OCI-LY7 (cell line): ENCODE measurements at regions not wholly inside any gene's neighbourhood (a gene's known extent, or its start where the extent isn't known, plus 50 kb on each side); places are given as distances from the start of the nearest gene placed in this dataset.

ENCODE experiments used
- BruUV-seq: library from RNA; stranded (reverse); fragments of 400-500 nt; replicated peaks from 2 replicates; lab custom pipeline; 2021; lab: Mats Ljungman, UMichigan
- CTCF ChIA-PET: fragments of 300-600 bp; sonication (Branson Sonifier 250); formaldehyde crosslinking; loops from one replicate; lab custom pipeline; 2022; ENCODE audit warnings: antibody characterized with exemption; ENCODE audit not compliant: unreplicated experiment; lab: Charles Lee
- POLR2A ChIA-PET: fragments of 300-600 bp; sonication (Branson Sonifier 250); formaldehyde crosslinking; loops from one replicate; lab custom pipeline; 2022; ENCODE audit warnings: antibody characterized with exemption; lab: Charles Lee
- DNase-seq: peaks from one replicate; pipeline ENCODE4 v3.0.0-alpha.2; 2015; ENCODE audit warnings: low spot score
- H2AFZ ChIP-seq: fragments of 200-600 bp; sonication (generic), shearing (Covaris generic); 2 replicates; pipeline ENCODE4 v1.6.1; 2014; ENCODE audit warnings: mild to moderate bottlenecking, antibody characterized with exemption, low read length, moderate library complexity
- H3K27ac ChIP-seq: fragments of 200-600 bp; sonication (generic); 2 replicates; pipeline ENCODE4 v1.5.1; 2014; ENCODE audit warnings: mixed run types, low read depth, mild to moderate bottlenecking, moderate library complexity, low read length, inconsistent platforms; ENCODE audit not compliant: poor library complexity, severe bottlenecking
- H3K36me3 ChIP-seq: fragments of 200-600 bp; sonication (generic); 2 replicates; pipeline ENCODE4 v1.6.1; 2014; ENCODE audit warnings: mild to moderate bottlenecking, antibody characterized with exemption, low read length, moderate library complexity, mixed read lengths; ENCODE audit not compliant: insufficient read depth
- H3K4me1 ChIP-seq: fragments of 200-600 bp; sonication (generic); 2 replicates; pipeline ENCODE4 v1.5.1; 2014; ENCODE audit warnings: mild to moderate bottlenecking, low read length; ENCODE audit not compliant: insufficient read depth, poor library complexity, severe bottlenecking
- H3K4me2 ChIP-seq: fragments of 200-600 bp; sonication (generic); 2 replicates; pipeline ENCODE4 v1.6.1; 2014; ENCODE audit warnings: mild to moderate bottlenecking, low read length
- H3K4me3 ChIP-seq: fragments of 200-600 bp; sonication (generic); 2 replicates; pipeline ENCODE4 v1.5.1; 2014; ENCODE audit warnings: mild to moderate bottlenecking, low read depth, low read length; ENCODE audit not compliant: poor library complexity, severe bottlenecking
- H3K79me2 ChIP-seq: fragments of 200-600 bp; sonication (generic); 2 replicates; pipeline ENCODE4 v1.6.1; 2016; ENCODE audit warnings: low read depth, mild to moderate bottlenecking, low read length, moderate library complexity, mixed read lengths; ENCODE audit not compliant: insufficient read depth
- H3K9me2 ChIP-seq: fragments of 200-600 bp; sonication (generic); 2 replicates; pipeline ENCODE4 v1.6.1; 2016; ENCODE audit warnings: mild to moderate bottlenecking, low read length, mixed read lengths; ENCODE audit not compliant: insufficient read depth
- H3K9me3 ChIP-seq: fragments of 200-600 bp; sonication (generic); 2 replicates; pipeline ENCODE4 v1.6.1; 2014; ENCODE audit warnings: mild to moderate bottlenecking, mixed run types, low read length, mixed read lengths
- H4K20me1 ChIP-seq: fragments of 200-600 bp; sonication (generic); 2 replicates; pipeline ENCODE4 v1.6.1; 2014; ENCODE audit warnings: mild to moderate bottlenecking, antibody characterized with exemption, low read length, moderate library complexity, mixed read lengths; ENCODE audit not compliant: insufficient read depth
- EZH2phosphoT487 ChIP-seq: fragments of 200-600 bp; sonication (generic); IDR thresholded peaks from 2 replicates; pipeline ENCODE4 v1.6.1; 2018; ENCODE audit warnings: low read depth, borderline replicate concordance, mild to moderate bottlenecking, mixed run types, antibody characterized with exemption, low read length, moderate library complexity, mixed read lengths
- intact Hi-C: fragments of 100-400 bp; cut with micrococcal nuclease; formaldehyde crosslinking; loops from one replicate; pipeline ENCODE4 v1.10.0; 2022; ENCODE audit not compliant: unreplicated experiment
- TF ChIP-seq, protein P1 (sequence below): fragments of 200-600 bp; sonication (generic); conservative IDR thresholded peaks from 2 replicates; pipeline ENCODE4 v1.5.1; 2014; ENCODE audit warnings: mild to moderate bottlenecking, antibody characterized with exemption, low read length, moderate library complexity, mixed read lengths

DNA sequence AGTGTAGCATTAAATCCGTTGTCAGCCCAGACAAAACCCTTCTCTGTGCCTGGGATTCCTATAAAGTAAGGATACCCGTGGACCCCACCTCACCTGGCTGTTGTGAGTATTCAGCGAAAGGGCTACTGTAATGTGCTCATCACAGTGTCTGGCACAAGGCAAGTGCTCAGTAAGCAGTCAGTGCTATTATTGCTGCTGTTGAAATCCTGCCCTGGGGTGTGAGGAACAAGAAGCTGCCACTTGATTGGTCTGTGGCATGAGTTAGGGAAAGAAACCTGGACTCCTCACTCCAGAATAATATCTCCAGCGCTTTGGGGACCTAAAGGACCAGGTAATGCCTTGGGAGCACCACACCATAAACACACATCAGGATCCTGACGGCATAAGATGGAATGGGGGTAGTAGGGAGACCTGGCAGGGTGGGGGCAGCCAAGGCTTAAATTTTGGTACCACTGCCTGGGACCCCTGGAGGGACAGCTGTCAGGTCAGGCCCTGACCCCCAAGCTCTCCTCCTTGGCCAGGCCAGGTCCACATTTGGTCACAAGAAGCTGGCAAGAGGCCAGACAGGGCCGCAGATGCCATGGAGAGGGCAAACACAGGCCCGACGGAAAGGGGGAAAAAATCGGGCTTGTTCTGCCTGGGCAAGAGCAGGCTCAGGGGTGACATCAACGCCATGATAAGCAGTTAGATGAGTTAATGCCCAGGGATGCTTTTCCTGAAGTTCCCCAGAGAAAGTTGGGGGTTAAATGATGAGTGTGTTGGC is 66.5 kb downstream of the MRPL14 start:
- POLR2A ChIA-PET: interaction anchor here (0.8 to 1.3 kb wide), 2 partner anchors 13 to 18 kb away, joined by 3 to 5 read pairs; no protein-coding TSS in a partner anchor
- BruUV-seq: no TSS peak
- no peaks in the 10 kb centered on the region for H4K20me1 ChIP-seq

GRCh38 chr6:44059359-44060346 is 67.6 kb downstream of the MRPL14 start:
- Histone ChIP-seq H3K4me3 (no peak overlapping the region), H3K27ac (no peak overlapping the region), H3K4me1 (no peaks in the 10 kb centered on the region), H3K79me2 (no peaks in the 10 kb centered on the region), H4K20me1 (no peaks in the 10 kb centered on the region), H2AFZ (no peak overlapping the region), H3K9me3 (no peaks in the 10 kb centered on the region), H3K4me2 (no peak overlapping the region), H3K9me2 (no peaks in the 10 kb centered on the region), H3K36me3 (no peaks in the 10 kb centered on the region)
- POLR2A ChIA-PET: no interaction called here
- no peak for DNase-seq
- TF ChIP-seq EZH2phosphoT487: no peak
- TF ChIP-seq, protein P1, sequence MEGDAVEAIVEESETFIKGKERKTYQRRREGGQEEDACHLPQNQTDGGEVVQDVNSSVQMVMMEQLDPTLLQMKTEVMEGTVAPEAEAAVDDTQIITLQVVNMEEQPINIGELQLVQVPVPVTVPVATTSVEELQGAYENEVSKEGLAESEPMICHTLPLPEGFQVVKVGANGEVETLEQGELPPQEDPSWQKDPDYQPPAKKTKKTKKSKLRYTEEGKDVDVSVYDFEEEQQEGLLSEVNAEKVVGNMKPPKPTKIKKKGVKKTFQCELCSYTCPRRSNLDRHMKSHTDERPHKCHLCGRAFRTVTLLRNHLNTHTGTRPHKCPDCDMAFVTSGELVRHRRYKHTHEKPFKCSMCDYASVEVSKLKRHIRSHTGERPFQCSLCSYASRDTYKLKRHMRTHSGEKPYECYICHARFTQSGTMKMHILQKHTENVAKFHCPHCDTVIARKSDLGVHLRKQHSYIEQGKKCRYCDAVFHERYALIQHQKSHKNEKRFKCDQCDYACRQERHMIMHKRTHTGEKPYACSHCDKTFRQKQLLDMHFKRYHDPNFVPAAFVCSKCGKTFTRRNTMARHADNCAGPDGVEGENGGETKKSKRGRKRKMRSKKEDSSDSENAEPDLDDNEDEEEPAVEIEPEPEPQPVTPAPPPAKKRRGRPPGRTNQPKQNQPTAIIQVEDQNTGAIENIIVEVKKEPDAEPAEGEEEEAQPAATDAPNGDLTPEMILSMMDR: no peak
- no TSS peak for BruUV-seq
- intact Hi-C loops: no loop called here
- CTCF ChIA-PET: no interaction called here

More for the DNA sequence above, 66.5 kb downstream of the MRPL14 start:
- H3K9me3 ChIP-seq: no peaks in the 10 kb centered on the region
- H3K79me2 ChIP-seq: no peaks in the 10 kb centered on the region
- H3K4me2 ChIP-seq: no peak overlapping the region
- DNase-seq: no peak
- no peak overlapping the region for H3K27ac ChIP-seq
- H3K4me3 ChIP-seq: no peak overlapping the region
- TF ChIP-seq, protein P1: no peak
- no peak for TF ChIP-seq EZH2phosphoT487
- H3K36me3 ChIP-seq: no peaks in the 10 kb centered on the region
- CTCF ChIA-PET: interaction anchor here (0.6 kb wide), 1 partner anchor 56 kb away, joined by 3 read pairs; no protein-coding TSS in a partner anchor
- intact Hi-C loops: no loop called here
- H2AFZ ChIP-seq: no peak overlapping the region
- no peaks in the 10 kb centered on the region for H3K9me2 ChIP-seq
- no peaks in the 10 kb centered on the region for H3K4me1 ChIP-seq
